Fibroblast of lung (primary cell): ENCODE measurements at regions not wholly inside any gene's neighbourhood (a gene's known extent, or its start where the extent isn't known, plus 50 kb on each side); places are given as distances from the start of the nearest gene placed in this dataset.

Experiments used
- EZH2 ChIP-seq: IDR thresholded peaks from 2 replicates; pipeline ENCODE4 v1.5.1; 2012; ENCODE audit warnings: low read length, control low read depth, mild to moderate bottlenecking; ENCODE audit errors: missing control alignments
- TF ChIP-seq, protein P1 (sequence below), 2 donors: IDR thresholded peaks in 1 of 2; conservative IDR thresholded peaks in 1 of 2; 1 replicate in 1 of 2; 2 replicates in 1 of 2; pipeline ENCODE4 v1.5.1; 2011 to 2012; ENCODE audit warnings: low read length in 2 of 2, control low read depth in 1 of 2, inconsistent platforms in 1 of 2, low read depth in 1 of 2, mild to moderate bottlenecking in 1 of 2

DNA sequence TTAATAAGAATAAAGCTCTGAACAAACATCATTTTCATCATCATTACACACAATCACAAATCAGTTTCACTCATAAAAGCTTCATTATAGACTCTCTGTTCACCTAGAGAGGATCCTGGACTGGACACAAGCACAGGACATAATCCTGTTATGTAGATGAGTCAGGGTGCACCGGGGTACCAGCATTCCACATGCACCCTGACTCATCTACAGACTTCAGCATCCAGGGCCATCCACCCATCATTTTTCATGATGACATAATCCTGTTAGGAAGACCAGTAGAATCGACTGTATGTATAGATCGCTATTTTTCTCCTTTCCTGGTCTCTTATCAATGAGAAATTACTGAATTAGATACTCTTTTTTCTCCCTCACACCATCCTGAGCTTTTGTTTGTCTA, 73.7 kb upstream of the PIK3C3 start:
- no peak for TF ChIP-seq EZH2
- TF ChIP-seq, protein P1, sequence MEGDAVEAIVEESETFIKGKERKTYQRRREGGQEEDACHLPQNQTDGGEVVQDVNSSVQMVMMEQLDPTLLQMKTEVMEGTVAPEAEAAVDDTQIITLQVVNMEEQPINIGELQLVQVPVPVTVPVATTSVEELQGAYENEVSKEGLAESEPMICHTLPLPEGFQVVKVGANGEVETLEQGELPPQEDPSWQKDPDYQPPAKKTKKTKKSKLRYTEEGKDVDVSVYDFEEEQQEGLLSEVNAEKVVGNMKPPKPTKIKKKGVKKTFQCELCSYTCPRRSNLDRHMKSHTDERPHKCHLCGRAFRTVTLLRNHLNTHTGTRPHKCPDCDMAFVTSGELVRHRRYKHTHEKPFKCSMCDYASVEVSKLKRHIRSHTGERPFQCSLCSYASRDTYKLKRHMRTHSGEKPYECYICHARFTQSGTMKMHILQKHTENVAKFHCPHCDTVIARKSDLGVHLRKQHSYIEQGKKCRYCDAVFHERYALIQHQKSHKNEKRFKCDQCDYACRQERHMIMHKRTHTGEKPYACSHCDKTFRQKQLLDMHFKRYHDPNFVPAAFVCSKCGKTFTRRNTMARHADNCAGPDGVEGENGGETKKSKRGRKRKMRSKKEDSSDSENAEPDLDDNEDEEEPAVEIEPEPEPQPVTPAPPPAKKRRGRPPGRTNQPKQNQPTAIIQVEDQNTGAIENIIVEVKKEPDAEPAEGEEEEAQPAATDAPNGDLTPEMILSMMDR (conservative IDR thresholded peaks at IDR 0.05 in 1 of 2, IDR thresholded peaks at IDR 0.05 in 1 of 2; ENCODE audit: low read depth in 1 of 2, low read length in 2 of 2) = no peak
